ENCODE measurements at regions not wholly inside any gene's neighbourhood (a gene's known extent, or its start where the extent isn't known, plus 50 kb on each side); places are given as distances from the start of the nearest gene placed in this dataset.

DNA sequence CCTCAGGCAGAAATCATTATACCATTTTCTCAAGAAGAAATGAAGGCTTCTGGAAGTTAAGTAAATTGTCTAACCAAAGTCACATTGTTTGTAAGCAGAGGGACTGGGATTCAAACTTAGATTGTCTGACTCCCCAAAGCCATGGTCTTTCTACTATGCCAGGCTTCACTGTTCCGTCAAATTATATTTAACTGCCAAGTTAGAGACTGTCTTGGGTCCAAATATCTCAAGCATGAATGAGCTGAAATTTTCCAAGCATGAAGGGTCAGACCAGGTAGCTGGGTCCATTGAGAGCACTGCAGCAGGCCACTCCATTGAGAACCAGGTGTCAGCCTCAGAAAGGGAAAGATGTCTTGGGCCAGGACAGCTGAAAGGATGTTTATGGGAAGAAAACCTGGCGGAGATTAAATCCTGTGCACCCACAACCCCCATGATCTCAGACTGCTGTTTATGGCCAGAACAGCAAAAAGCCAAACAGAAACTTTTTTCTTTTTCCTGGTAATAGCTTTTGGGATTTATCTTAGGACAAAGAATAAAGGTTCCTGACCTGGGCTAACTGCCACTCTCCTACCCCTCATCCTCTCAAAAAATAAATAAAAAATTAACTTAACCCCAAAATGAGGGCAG lies 612.3 kb downstream of the INSC start (continued):
- TF ChIP-seq ZBTB26 (CRISPR knock-in tag; IDR thresholded peaks at IDR 0.05; ENCODE audit: borderline replicate concordance) (no peak), SETDB1 (CRISPR knock-in tag; IDR thresholded peaks at IDR 0.05; ENCODE audit: borderline replicate concordance) (no peak)

GRCh38 chr11:15727520-15727914 lies 612.8 kb downstream of the INSC start:
- FAIRE-seq (no peak), DNase-seq (ENCODE audit: low spot score) (no peak), ATAC-seq (no peak)
- H3K36me3 ChIP-seq (replicated peaks in 1 of 2; ENCODE audit: control insufficient read depth in 1 of 2, insufficient read depth in 2 of 2, low read length in 2 of 2): no peaks in the 10 kb centered on the region
- H3K4me3 ChIP-seq (replicated peaks in 1 of 3; ENCODE audit: insufficient read depth in 1 of 3, low read depth in 2 of 3, low read length in 3 of 3): no peak overlapping the region
- intact Hi-C loops (cut with micrococcal nuclease; ENCODE audit: unreplicated experiment): no loop called here
- H3K27ac ChIP-seq (ENCODE audit: extremely low read length, insufficient read depth, low read length): no peak overlapping the region
- H2AFZ ChIP-seq (ENCODE audit: low read length): no peak overlapping the region
- BruUV-seq (replicated peaks): no TSS peak
- no peak overlapping the region for H3K9ac ChIP-seq (ENCODE audit: insufficient read depth, low read depth, low read length)
- no peaks in the 10 kb centered on the region for H3K27me3 ChIP-seq (ENCODE audit: control insufficient read depth in 1 of 2, insufficient read depth in 2 of 2, low read length in 2 of 2)
- no peak for TF ChIP-seq ZNF761 (CRISPR knock-in tag; conservative IDR thresholded peaks at IDR 0.05)
- no peak for TF ChIP-seq HOXA3 (CRISPR knock-in tag; IDR thresholded peaks at IDR 0.05)
- TF ChIP-seq ZNF501 (CRISPR knock-in tag; IDR thresholded peaks at IDR 0.05): no peak
- no peak for TF ChIP-seq POLR2AphosphoS2 (IDR thresholded peaks at IDR 0.05; ENCODE audit: low read depth, low read length)
- TF ChIP-seq, protein P1, sequence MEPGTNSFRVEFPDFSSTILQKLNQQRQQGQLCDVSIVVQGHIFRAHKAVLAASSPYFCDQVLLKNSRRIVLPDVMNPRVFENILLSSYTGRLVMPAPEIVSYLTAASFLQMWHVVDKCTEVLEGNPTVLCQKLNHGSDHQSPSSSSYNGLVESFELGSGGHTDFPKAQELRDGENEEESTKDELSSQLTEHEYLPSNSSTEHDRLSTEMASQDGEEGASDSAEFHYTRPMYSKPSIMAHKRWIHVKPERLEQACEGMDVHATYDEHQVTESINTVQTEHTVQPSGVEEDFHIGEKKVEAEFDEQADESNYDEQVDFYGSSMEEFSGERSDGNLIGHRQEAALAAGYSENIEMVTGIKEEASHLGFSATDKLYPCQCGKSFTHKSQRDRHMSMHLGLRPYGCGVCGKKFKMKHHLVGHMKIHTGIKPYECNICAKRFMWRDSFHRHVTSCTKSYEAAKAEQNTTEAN (CRISPR knock-in tag; conservative IDR thresholded peaks at IDR 0.05): no peak
- no peak for TF ChIP-seq ZNF775 (CRISPR knock-in tag; IDR thresholded peaks at IDR 0.05; ENCODE audit: borderline replicate concordance)
- H3K4me1 ChIP-seq (ENCODE audit: insufficient read depth, low read length): no peaks in the 10 kb centered on the region
- POLR2A ChIA-PET: no interaction called here
- in situ Hi-C loops (cut with HindIII; ENCODE audit: extremely low pct_ligation_motif_present, low pct_unique_long_range_greater_than_20kb): no loop called here
- CTCF ChIA-PET (ENCODE audit: low intra/inter-chr PET ratio, low total read pairs): no interaction called here
- H4K20me1 ChIP-seq (ENCODE audit: insufficient read depth, low read length): no peaks in the 10 kb centered on the region
- H3K9me3 ChIP-seq (ENCODE audit: low read length): no peaks in the 10 kb centered on the region
- no peak overlapping the region for H3K4me2 ChIP-seq (ENCODE audit: low read depth, low read length)
- no peaks in the 10 kb centered on the region for H3K79me2 ChIP-seq (ENCODE audit: insufficient read depth, low read length)
